ENCODE measurements at regions not wholly inside any gene's neighbourhood (a gene's known extent, or its start where the extent isn't known, plus 50 kb on each side); places are given as distances from the start of the nearest gene placed in this dataset.

GRCh38 chr13:106295971-106296370 is 239.5 kb downstream of the EFNB2 start:
- DNase-seq: no peak

- DNase-seq: no peak
Observed at GRCh38 chr13:106291006-106291405, 244.5 kb downstream of the EFNB2 start.

GRCh38 chr13:106287351-106287750 is 248.1 kb downstream of the EFNB2 start:
- no peak for DNase-seq

GRCh38 chr13:106286811-106287210 is 248.7 kb downstream of the EFNB2 start:
- DNase-seq: no peak

GRCh38 chr13:106284358-106284757 is 251.1 kb downstream of the EFNB2 start:
- DNase-seq: no peak

GRCh38 chr13:106281426-106281825 is 254.0 kb downstream of the EFNB2 start:
- no peak for DNase-seq

- DNase-seq: no peak
Observed at GRCh38 chr13:106277484-106278154, 257.8 kb downstream of the EFNB2 start.

GRCh38 chr13:106276876-106277275 is 258.6 kb downstream of the EFNB2 start:
- no peak for DNase-seq

- no peak for DNase-seq
Observed at GRCh38 chr13:106275446-106276032, 259.9 kb downstream of the EFNB2 start.

GRCh38 chr13:106274551-106275203 is 260.8 kb downstream of the EFNB2 start:
- DNase-seq: no peak

GRCh38 chr13:106263801-106264200 is 271.7 kb downstream of the EFNB2 start:
- no peak for DNase-seq

GRCh38 chr13:106262886-106263285 is 272.6 kb downstream of the EFNB2 start:
- DNase-seq: no peak

GRCh38 chr13:106261450-106261849 is 274.0 kb downstream of the EFNB2 start:
- no peak for DNase-seq

GRCh38 chr13:106260352-106260751 is 275.1 kb downstream of the EFNB2 start:
- no peak for DNase-seq

- no peak for DNase-seq
Observed at GRCh38 chr13:106259928-106260327, 275.5 kb downstream of the EFNB2 start.

GRCh38 chr13:106246666-106247188 is 288.7 kb downstream of the EFNB2 start:
- no peak for DNase-seq

GRCh38 chr13:106246242-106246641 is 289.2 kb downstream of the EFNB2 start:
- no peak for DNase-seq

GRCh38 chr13:106243011-106243565 is 292.4 kb downstream of the EFNB2 start:
- no peak for DNase-seq

- no peak for DNase-seq
Observed at GRCh38 chr13:106241974-106242953, 293.2 kb downstream of the EFNB2 start.

GRCh38 chr13:106238690-106239089 is 296.8 kb downstream of the EFNB2 start:
- no peak for DNase-seq

GRCh38 chr13:106234636-106235035 is 300.8 kb downstream of the EFNB2 start:
- DNase-seq: no peak

GRCh38 chr13:106233134-106233735 is 302.2 kb downstream of the EFNB2 start:
- no peak for DNase-seq
